Lower leg skin (tissue), 3 donors: ENCODE measurements at regions not wholly inside any gene's neighbourhood (a gene's known extent, or its start where the extent isn't known, plus 50 kb on each side); places are given as distances from the start of the nearest gene placed in this dataset.

Experiments
- POLR2A ChIP-seq, 2 donors: fragments of 450-650 bp; IDR thresholded peaks; one replicate each; pipeline ENCODE4 v1.6.1; 2016 to 2017; ENCODE audit warnings: antibody characterized with exemption in 2 of 2, mild to moderate bottlenecking in 1 of 2, moderate library complexity in 1 of 2
- TF ChIP-seq, protein P1 (sequence below), 3 donors: fragments of 450-650 bp; IDR thresholded peaks; one replicate each; pipeline ENCODE4 v1.5.1; 2016; ENCODE audit warnings: antibody characterized with exemption in 3 of 3, mild to moderate bottlenecking in 3 of 3, moderate library complexity in 2 of 3

- TF ChIP-seq, protein P1, sequence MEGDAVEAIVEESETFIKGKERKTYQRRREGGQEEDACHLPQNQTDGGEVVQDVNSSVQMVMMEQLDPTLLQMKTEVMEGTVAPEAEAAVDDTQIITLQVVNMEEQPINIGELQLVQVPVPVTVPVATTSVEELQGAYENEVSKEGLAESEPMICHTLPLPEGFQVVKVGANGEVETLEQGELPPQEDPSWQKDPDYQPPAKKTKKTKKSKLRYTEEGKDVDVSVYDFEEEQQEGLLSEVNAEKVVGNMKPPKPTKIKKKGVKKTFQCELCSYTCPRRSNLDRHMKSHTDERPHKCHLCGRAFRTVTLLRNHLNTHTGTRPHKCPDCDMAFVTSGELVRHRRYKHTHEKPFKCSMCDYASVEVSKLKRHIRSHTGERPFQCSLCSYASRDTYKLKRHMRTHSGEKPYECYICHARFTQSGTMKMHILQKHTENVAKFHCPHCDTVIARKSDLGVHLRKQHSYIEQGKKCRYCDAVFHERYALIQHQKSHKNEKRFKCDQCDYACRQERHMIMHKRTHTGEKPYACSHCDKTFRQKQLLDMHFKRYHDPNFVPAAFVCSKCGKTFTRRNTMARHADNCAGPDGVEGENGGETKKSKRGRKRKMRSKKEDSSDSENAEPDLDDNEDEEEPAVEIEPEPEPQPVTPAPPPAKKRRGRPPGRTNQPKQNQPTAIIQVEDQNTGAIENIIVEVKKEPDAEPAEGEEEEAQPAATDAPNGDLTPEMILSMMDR (IDR thresholded peaks at IDR 0.05): no peak
- TF ChIP-seq POLR2A (IDR thresholded peaks at IDR 0.05): no peak
These were observed 227.9 kb downstream of the CENPF start for GRCh38 chr1:214830941-214831340.
